ENCODE measurements at regions not wholly inside any gene's neighbourhood (a gene's known extent, or its start where the extent isn't known, plus 50 kb on each side); places are given as distances from the start of the nearest gene placed in this dataset.

DNA sequence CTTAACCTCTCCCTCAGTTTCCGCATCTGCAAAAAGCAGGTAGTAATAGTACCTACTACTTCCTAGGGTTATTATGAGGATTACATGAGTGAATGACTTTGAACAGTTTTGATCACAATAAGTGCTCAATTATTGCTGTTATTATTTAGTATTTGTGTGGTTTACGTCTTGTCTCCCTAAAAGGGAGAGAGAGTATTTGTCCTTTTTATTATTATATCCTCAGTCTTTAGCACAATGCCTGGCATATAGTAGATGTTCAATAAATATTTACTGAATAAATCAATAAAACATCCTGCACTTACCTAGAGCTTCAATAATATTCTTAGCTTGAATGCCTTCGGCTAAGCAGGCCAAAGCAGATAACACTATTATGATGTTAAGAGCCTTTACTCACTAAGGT, 160.0 kb downstream of the TANC2 start:
- TF ChIP-seq POLR2A (IDR thresholded peaks at IDR 0.05): no peak
- TF ChIP-seq, protein P1, sequence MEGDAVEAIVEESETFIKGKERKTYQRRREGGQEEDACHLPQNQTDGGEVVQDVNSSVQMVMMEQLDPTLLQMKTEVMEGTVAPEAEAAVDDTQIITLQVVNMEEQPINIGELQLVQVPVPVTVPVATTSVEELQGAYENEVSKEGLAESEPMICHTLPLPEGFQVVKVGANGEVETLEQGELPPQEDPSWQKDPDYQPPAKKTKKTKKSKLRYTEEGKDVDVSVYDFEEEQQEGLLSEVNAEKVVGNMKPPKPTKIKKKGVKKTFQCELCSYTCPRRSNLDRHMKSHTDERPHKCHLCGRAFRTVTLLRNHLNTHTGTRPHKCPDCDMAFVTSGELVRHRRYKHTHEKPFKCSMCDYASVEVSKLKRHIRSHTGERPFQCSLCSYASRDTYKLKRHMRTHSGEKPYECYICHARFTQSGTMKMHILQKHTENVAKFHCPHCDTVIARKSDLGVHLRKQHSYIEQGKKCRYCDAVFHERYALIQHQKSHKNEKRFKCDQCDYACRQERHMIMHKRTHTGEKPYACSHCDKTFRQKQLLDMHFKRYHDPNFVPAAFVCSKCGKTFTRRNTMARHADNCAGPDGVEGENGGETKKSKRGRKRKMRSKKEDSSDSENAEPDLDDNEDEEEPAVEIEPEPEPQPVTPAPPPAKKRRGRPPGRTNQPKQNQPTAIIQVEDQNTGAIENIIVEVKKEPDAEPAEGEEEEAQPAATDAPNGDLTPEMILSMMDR (IDR thresholded peaks at IDR 0.05): no peak

Data from uterus (tissue), 2 donors.